IMR-90 (cell line): ENCODE measurements at regions not wholly inside any gene's neighbourhood (a gene's known extent, or its start where the extent isn't known, plus 50 kb on each side); places are given as distances from the start of the nearest gene placed in this dataset.

Source experiments
- CHD1 ChIP-seq: IDR thresholded peaks from 2 replicates; pipeline ENCODE4 v1.6.1; 2012; ENCODE audit warnings: low read depth, low read length, improper control_type of control experiment
- FOS ChIP-seq: fragments of 150-350 bp; IDR thresholded peaks from 2 replicates; pipeline ENCODE4 v1.6.1; 2016; ENCODE audit warnings: low read depth, low read length
- MAFK ChIP-seq: IDR thresholded peaks from 2 replicates; pipeline ENCODE4 v1.6.1; 2012; ENCODE audit warnings: low read depth, low read length, improper control_type of control experiment
- POLR2A ChIP-seq: IDR thresholded peaks from 2 replicates; pipeline ENCODE4 v1.6.1; 2012; ENCODE audit warnings: mild to moderate bottlenecking, low read depth, low read length
- RAD21 ChIP-seq: IDR thresholded peaks from 2 replicates; pipeline ENCODE4 v1.6.1; 2012; ENCODE audit warnings: low read length, improper control_type of control experiment
- RFX5 ChIP-seq: IDR thresholded peaks from 2 replicates; pipeline ENCODE4 v1.8.0; 2012; ENCODE audit warnings: low read depth, mild to moderate bottlenecking, low read length, moderate library complexity
- SMC3 ChIP-seq: fragments of 150-350 bp; IDR thresholded peaks from 2 replicates; pipeline ENCODE4 v1.6.1; 2016; ENCODE audit warnings: low read depth, mild to moderate bottlenecking, antibody characterized with exemption, low read length, moderate library complexity
- TF ChIP-seq, protein P1 (sequence below): conservative IDR thresholded peaks from 2 replicates; pipeline ENCODE4 v1.5.1; 2012; ENCODE audit warnings: mild to moderate bottlenecking, low read depth, low read length, improper control_type of control experiment
- TF ChIP-seq, protein P2 (sequence below): fragments of 150-350 bp; IDR thresholded peaks from 2 replicates; pipeline ENCODE4 v1.6.1; 2016; ENCODE audit warnings: low read depth, mild to moderate bottlenecking, low read length, moderate library complexity, borderline replicate concordance

DNA sequence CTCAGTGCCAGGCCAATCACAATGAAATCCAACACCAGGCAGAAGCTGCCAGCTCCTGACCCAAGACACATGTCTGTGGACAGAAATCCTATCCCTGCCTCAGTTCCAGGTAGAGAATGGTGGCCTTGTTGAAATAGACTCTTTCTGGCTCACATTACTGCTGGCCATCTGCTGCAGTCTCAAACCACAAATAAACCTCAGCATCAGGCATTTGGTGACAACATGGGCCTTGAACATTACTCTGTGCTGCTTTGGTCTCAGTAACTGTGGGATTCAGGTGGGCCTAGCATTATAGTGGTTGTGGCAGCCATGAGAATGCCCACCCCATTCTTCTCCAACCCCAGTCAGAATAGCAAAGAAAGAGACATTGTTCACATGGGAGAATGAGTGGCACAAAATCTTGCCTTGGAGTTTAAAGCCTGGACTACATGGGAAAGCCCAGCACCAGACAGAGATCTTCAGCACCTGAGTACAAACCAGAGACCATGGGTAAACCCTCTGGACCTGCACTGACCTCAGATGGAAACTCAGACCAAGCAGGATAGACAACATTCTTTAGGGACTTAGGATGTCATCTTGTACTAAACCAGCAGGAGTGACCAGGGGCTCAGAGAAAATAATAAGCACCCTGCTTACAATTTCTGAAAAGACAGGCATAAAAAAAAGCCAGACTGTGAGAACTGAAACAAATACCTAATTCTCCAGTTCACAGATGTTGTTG lies 50.4 kb upstream of the TRAM1L1 start:
- TF ChIP-seq POLR2A (no peak), RAD21 (no peak), FOS (no peak), CHD1 (no peak), RFX5 (no peak), SMC3 (no peak), MAFK (no peak)
- TF ChIP-seq, protein P1, sequence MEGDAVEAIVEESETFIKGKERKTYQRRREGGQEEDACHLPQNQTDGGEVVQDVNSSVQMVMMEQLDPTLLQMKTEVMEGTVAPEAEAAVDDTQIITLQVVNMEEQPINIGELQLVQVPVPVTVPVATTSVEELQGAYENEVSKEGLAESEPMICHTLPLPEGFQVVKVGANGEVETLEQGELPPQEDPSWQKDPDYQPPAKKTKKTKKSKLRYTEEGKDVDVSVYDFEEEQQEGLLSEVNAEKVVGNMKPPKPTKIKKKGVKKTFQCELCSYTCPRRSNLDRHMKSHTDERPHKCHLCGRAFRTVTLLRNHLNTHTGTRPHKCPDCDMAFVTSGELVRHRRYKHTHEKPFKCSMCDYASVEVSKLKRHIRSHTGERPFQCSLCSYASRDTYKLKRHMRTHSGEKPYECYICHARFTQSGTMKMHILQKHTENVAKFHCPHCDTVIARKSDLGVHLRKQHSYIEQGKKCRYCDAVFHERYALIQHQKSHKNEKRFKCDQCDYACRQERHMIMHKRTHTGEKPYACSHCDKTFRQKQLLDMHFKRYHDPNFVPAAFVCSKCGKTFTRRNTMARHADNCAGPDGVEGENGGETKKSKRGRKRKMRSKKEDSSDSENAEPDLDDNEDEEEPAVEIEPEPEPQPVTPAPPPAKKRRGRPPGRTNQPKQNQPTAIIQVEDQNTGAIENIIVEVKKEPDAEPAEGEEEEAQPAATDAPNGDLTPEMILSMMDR: no peak
- TF ChIP-seq, protein P2, sequence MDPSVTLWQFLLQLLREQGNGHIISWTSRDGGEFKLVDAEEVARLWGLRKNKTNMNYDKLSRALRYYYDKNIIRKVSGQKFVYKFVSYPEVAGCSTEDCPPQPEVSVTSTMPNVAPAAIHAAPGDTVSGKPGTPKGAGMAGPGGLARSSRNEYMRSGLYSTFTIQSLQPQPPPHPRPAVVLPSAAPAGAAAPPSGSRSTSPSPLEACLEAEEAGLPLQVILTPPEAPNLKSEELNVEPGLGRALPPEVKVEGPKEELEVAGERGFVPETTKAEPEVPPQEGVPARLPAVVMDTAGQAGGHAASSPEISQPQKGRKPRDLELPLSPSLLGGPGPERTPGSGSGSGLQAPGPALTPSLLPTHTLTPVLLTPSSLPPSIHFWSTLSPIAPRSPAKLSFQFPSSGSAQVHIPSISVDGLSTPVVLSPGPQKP: no peak
